ENCODE measurements at regions not wholly inside any gene's neighbourhood (a gene's known extent, or its start where the extent isn't known, plus 50 kb on each side); places are given as distances from the start of the nearest gene placed in this dataset.

DNA sequence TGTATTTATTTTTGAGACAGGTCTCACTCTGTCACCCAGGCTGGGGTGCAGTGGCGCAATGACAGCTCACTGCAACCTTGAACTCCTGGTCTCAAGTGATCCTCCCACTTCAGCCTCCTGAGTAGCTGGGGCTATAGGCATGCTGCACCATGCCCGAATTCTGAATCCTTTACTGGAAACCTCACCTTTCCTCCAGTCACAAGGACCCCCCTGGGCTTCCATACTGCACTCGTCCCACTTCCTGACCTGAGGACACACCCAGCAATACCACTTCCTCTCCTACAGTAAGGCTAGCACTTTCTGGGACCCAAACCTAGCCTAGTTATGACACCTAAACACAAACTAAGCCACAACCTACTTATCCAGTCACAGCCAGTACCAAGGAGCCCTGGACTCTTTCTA is 68.2 kb downstream of the FAM217A start:
- TF ChIP-seq, protein P1, sequence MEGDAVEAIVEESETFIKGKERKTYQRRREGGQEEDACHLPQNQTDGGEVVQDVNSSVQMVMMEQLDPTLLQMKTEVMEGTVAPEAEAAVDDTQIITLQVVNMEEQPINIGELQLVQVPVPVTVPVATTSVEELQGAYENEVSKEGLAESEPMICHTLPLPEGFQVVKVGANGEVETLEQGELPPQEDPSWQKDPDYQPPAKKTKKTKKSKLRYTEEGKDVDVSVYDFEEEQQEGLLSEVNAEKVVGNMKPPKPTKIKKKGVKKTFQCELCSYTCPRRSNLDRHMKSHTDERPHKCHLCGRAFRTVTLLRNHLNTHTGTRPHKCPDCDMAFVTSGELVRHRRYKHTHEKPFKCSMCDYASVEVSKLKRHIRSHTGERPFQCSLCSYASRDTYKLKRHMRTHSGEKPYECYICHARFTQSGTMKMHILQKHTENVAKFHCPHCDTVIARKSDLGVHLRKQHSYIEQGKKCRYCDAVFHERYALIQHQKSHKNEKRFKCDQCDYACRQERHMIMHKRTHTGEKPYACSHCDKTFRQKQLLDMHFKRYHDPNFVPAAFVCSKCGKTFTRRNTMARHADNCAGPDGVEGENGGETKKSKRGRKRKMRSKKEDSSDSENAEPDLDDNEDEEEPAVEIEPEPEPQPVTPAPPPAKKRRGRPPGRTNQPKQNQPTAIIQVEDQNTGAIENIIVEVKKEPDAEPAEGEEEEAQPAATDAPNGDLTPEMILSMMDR (IDR thresholded peaks at IDR 0.05; ENCODE audit: borderline replicate concordance): no peak
- intact Hi-C loops (cut with micrococcal nuclease): no loop called here
- peaks cover 35% of the 10 kb centered on the region for H3K4me1 ChIP-seq
- no peak for DNase-seq
- no peak overlapping the region for H3K27ac ChIP-seq (replicated peaks)
- no peaks in the 10 kb centered on the region for H3K27me3 ChIP-seq (ENCODE audit: low read depth)
- H3K9me3 ChIP-seq (replicated peaks): no peaks in the 10 kb centered on the region
- H3K4me3 ChIP-seq: no peak overlapping the region
- H3K36me3 ChIP-seq: no peaks in the 10 kb centered on the region

DNA sequence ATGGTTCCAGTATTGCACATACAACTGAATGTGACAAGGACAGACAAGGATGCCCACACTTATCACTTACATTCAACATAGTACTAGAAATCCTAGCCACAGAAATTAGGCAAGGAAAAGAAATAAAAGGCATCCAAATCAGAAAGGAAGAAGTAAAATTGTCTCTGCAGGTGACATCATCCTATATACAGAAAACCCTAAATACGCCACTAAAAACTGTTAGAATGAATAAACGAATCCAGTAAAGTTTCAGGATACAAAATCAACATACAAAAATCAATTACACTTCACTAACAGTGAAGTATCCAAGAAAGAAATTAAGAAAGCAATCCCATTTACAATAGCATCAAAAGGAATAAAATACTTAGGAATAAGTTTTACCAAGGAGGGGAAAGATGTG is 66.1 kb downstream of the FAM217A start:
- no peak overlapping the region for H3K27ac ChIP-seq (replicated peaks)
- DNase-seq: no peak
- no peaks in the 10 kb centered on the region for H3K36me3 ChIP-seq
- H3K9me3 ChIP-seq (replicated peaks): no peaks in the 10 kb centered on the region
- no peaks in the 10 kb centered on the region for H3K27me3 ChIP-seq (ENCODE audit: low read depth)
- H3K4me3 ChIP-seq: no peak overlapping the region
- TF ChIP-seq, protein P1 (IDR thresholded peaks at IDR 0.05; ENCODE audit: borderline replicate concordance): no peak
- peaks cover 55% of the 10 kb centered on the region for H3K4me1 ChIP-seq
- intact Hi-C loops (cut with micrococcal nuclease): no loop called here

- H3K4me1 ChIP-seq: peaks cover 60% of the 10 kb centered on the region
- H3K9me3 ChIP-seq (replicated peaks): no peaks in the 10 kb centered on the region
- H3K27me3 ChIP-seq (ENCODE audit: low read depth): no peaks in the 10 kb centered on the region
- TF ChIP-seq, protein P1 (IDR thresholded peaks at IDR 0.05; ENCODE audit: borderline replicate concordance): no peak
- no peaks in the 10 kb centered on the region for H3K36me3 ChIP-seq
- peak overlapping the region; percentile 98 for H3K27ac ChIP-seq (replicated peaks)
- no peak for DNase-seq
- H3K4me3 ChIP-seq: peak overlapping the region; percentile 80
- intact Hi-C loops (cut with micrococcal nuclease): no loop called here
These were observed 61.7 kb downstream of the FAM217A start for GRCh38 chr6:4017058-4017739.

GRCh38 chr6:4017834-4018170 is 61.1 kb downstream of the FAM217A start:
- H3K9me3 ChIP-seq (replicated peaks): no peaks in the 10 kb centered on the region
- H3K4me1 ChIP-seq: peaks cover 64% of the 10 kb centered on the region
- no peaks in the 10 kb centered on the region for H3K36me3 ChIP-seq
- intact Hi-C loops (cut with micrococcal nuclease): no loop called here
- peak overlapping the region; percentile 98 for H3K27ac ChIP-seq (replicated peaks)
- no peaks in the 10 kb centered on the region for H3K27me3 ChIP-seq (ENCODE audit: low read depth)
- TF ChIP-seq, protein P1 (IDR thresholded peaks at IDR 0.05; ENCODE audit: borderline replicate concordance): no peak
- DNase-seq: no peak
- H3K4me3 ChIP-seq: peak overlapping the region; percentile 80

- intact Hi-C loops (cut with micrococcal nuclease): no loop called here
- Histone ChIP-seq H3K36me3 (no peaks in the 10 kb centered on the region), H3K27ac (replicated peaks) (peak overlapping the region; percentile 98), H3K9me3 (replicated peaks) (no peaks in the 10 kb centered on the region), H3K27me3 (ENCODE audit: low read depth) (no peaks in the 10 kb centered on the region), H3K4me1 (peaks cover 70% of the 10 kb centered on the region), H3K4me3 (peak overlapping the region; percentile 80)
- TF ChIP-seq, protein P1 (IDR thresholded peaks at IDR 0.05; ENCODE audit: borderline replicate concordance): peak; percentile 54
- peak; percentile 95 for DNase-seq
These were observed 60.6 kb downstream of the FAM217A start for GRCh38 chr6:4018171-4018923.

All from left ventricle myocardium inferior (tissue), 1 donor.